Loucy (cell line): ENCODE measurements at regions not wholly inside any gene's neighbourhood (a gene's known extent, or its start where the extent isn't known, plus 50 kb on each side); places are given as distances from the start of the nearest gene placed in this dataset.

Experiments used
- H2AFZ ChIP-seq: fragments of 200-600 bp; sonication (generic); 2 replicates; pipeline ENCODE4 v1.6.0; 2016; ENCODE audit warnings: antibody characterized with exemption, mild to moderate bottlenecking, low read length, moderate library complexity
- H3F3A ChIP-seq: fragments of 200-600 bp; 2 replicates; pipeline ENCODE4 v1.6.0; 2016; ENCODE audit warnings: antibody characterized with exemption, low read depth, mild to moderate bottlenecking
- H3K27me3 ChIP-seq: fragments of 200-600 bp; sonication (generic); 2 replicates; pipeline ENCODE4 v1.6.1; 2014; ENCODE audit warnings: low read length, mild to moderate bottlenecking; ENCODE audit not compliant: insufficient read depth, poor library complexity, severe bottlenecking
- H3K36me3 ChIP-seq: fragments of 200-600 bp; sonication (generic); 2 replicates; pipeline ENCODE4 v1.6.1; 2016; ENCODE audit warnings: low read length; ENCODE audit not compliant: insufficient read depth
- H3K4me1 ChIP-seq: fragments of 200-600 bp; sonication (generic); 2 replicates; pipeline ENCODE4 v1.5.1; 2014; ENCODE audit warnings: low read length, mild to moderate bottlenecking; ENCODE audit not compliant: insufficient read depth, poor library complexity, severe bottlenecking
- H3K4me2 ChIP-seq: fragments of 200-600 bp; sonication (generic); 2 replicates; pipeline ENCODE4 v1.6.0; 2014; ENCODE audit warnings: antibody characterized with exemption, low read length, low read depth, mild to moderate bottlenecking; ENCODE audit not compliant: poor library complexity, severe bottlenecking
- H3K4me3 ChIP-seq: fragments of 200-600 bp; sonication (generic); 2 replicates; pipeline ENCODE4 v1.5.1; 2014; ENCODE audit warnings: low read length, mild to moderate bottlenecking, mixed read lengths; ENCODE audit not compliant: poor library complexity, severe bottlenecking
- H3K79me2 ChIP-seq: fragments of 200-600 bp; sonication (generic); 2 replicates; pipeline ENCODE4 v1.6.1; 2014; ENCODE audit warnings: low read length; ENCODE audit not compliant: insufficient read depth
- H3K9ac ChIP-seq: fragments of 200-600 bp; sonication (generic); 2 replicates; pipeline ENCODE4 v1.6.0; 2014; ENCODE audit warnings: mild to moderate bottlenecking, low read depth, low read length, moderate library complexity; ENCODE audit not compliant: poor library complexity, severe bottlenecking
- H3K9me2 ChIP-seq: fragments of 200-600 bp; sonication (generic); replicated peaks from 2 replicates; pipeline ENCODE4 v1.6.1; 2016; ENCODE audit warnings: low read depth, low read length, mixed read lengths
- H3K9me3 ChIP-seq: fragments of 200-600 bp; sonication (generic); 2 replicates; pipeline ENCODE4 v1.6.1; 2014; ENCODE audit warnings: mild to moderate bottlenecking, antibody characterized with exemption, low read length, low read depth; ENCODE audit not compliant: insufficient read depth
- H4K20me1 ChIP-seq: fragments of 200-600 bp; sonication (generic); 2 replicates; pipeline ENCODE4 v1.6.0; 2014; ENCODE audit warnings: antibody characterized with exemption, low read length, mild to moderate bottlenecking; ENCODE audit not compliant: insufficient read depth, poor library complexity, severe bottlenecking
- EZH2phosphoT487 ChIP-seq: fragments of 200-600 bp; IDR thresholded peaks from 2 replicates; pipeline ENCODE4 v1.6.1; 2018; ENCODE audit warnings: antibody characterized with exemption, mild to moderate bottlenecking, moderate library complexity, borderline replicate concordance
- TF ChIP-seq, protein P1 (sequence below): fragments of 200-600 bp; sonication (generic); conservative IDR thresholded peaks from 2 replicates; pipeline ENCODE4 v1.5.1; 2014; ENCODE audit warnings: mild to moderate bottlenecking, antibody characterized with exemption, low read length

- Histone ChIP-seq H3K9ac (no peak overlapping the region), H3F3A (no peaks in the 10 kb centered on the region), H3K4me1 (no peaks in the 10 kb centered on the region), H4K20me1 (no peaks in the 10 kb centered on the region), H3K79me2 (no peaks in the 10 kb centered on the region), H3K9me2 (no peaks in the 10 kb centered on the region), H3K9me3 (no peaks in the 10 kb centered on the region), H3K27me3 (no peaks in the 10 kb centered on the region), H2AFZ (no peak overlapping the region), H3K36me3 (no peaks in the 10 kb centered on the region), H3K4me3 (no peak overlapping the region), H3K4me2 (no peak overlapping the region)
- TF ChIP-seq, protein P1, sequence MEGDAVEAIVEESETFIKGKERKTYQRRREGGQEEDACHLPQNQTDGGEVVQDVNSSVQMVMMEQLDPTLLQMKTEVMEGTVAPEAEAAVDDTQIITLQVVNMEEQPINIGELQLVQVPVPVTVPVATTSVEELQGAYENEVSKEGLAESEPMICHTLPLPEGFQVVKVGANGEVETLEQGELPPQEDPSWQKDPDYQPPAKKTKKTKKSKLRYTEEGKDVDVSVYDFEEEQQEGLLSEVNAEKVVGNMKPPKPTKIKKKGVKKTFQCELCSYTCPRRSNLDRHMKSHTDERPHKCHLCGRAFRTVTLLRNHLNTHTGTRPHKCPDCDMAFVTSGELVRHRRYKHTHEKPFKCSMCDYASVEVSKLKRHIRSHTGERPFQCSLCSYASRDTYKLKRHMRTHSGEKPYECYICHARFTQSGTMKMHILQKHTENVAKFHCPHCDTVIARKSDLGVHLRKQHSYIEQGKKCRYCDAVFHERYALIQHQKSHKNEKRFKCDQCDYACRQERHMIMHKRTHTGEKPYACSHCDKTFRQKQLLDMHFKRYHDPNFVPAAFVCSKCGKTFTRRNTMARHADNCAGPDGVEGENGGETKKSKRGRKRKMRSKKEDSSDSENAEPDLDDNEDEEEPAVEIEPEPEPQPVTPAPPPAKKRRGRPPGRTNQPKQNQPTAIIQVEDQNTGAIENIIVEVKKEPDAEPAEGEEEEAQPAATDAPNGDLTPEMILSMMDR: no peak
- TF ChIP-seq EZH2phosphoT487: no peak
Observed at GRCh38 chr5:104095527-104095926, 532.9 kb upstream of the NUDT12 start.

- Histone ChIP-seq H2AFZ (no peak overlapping the region), H3K9me2 (no peaks in the 10 kb centered on the region), H3K4me1 (no peaks in the 10 kb centered on the region), H3K36me3 (no peaks in the 10 kb centered on the region), H3K79me2 (no peaks in the 10 kb centered on the region), H3K9me3 (no peaks in the 10 kb centered on the region), H4K20me1 (no peaks in the 10 kb centered on the region), H3K4me3 (no peak overlapping the region), H3F3A (no peaks in the 10 kb centered on the region), H3K27me3 (no peaks in the 10 kb centered on the region), H3K9ac (no peak overlapping the region), H3K4me2 (no peak overlapping the region)
- TF ChIP-seq, protein P1: no peak
- no peak for TF ChIP-seq EZH2phosphoT487
Observed at GRCh38 chr5:104088876-104089778, 526.5 kb upstream of the NUDT12 start.

DNA sequence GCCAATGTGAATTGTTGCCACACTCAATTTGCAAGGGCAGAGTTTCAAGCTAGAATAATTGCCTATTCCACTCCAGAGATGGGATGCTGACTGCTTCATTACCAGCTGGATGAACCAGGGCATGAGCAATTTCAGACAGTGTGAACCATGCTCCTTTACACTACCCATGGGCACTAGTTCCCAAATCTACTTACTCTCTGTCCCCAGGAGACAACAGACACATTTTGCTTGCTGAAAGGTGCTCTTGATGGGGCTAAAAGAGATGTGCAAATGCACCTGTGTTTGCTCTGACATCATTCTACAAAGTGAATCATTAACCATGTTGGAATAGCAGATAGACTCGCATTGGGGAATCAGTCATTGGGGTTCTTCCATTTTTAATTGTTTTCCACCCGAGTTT lies 522.3 kb upstream of the NUDT12 start:
- no peaks in the 10 kb centered on the region for H3K4me1 ChIP-seq

More for the DNA sequence above, 522.3 kb upstream of the NUDT12 start:
- TF ChIP-seq, protein P1: no peak
- TF ChIP-seq EZH2phosphoT487: no peak
- no peaks in the 10 kb centered on the region for H3K36me3 ChIP-seq
- no peaks in the 10 kb centered on the region for H4K20me1 ChIP-seq
- H3K79me2 ChIP-seq: no peaks in the 10 kb centered on the region
- no peak overlapping the region for H3K4me2 ChIP-seq
- no peak overlapping the region for H3K9ac ChIP-seq
- H3K4me3 ChIP-seq: no peak overlapping the region
- H2AFZ ChIP-seq: no peak overlapping the region
- H3K9me2 ChIP-seq: no peaks in the 10 kb centered on the region
- H3K27me3 ChIP-seq: no peaks in the 10 kb centered on the region
- no peaks in the 10 kb centered on the region for H3F3A ChIP-seq
- H3K9me3 ChIP-seq: no peaks in the 10 kb centered on the region
